Activated CD8-positive, alpha-beta memory T cell treated with anti-CD3 and anti-CD28 coated beads for 1 hour (primary cell): ENCODE measurements at regions not wholly inside any gene's neighbourhood (a gene's known extent, or its start where the extent isn't known, plus 50 kb on each side); places are given as distances from the start of the nearest gene placed in this dataset.
"Not testable (repeated sequence)": the region's sequence is repeated elsewhere in the genome, so short reads cannot be mapped to it uniquely, and the experiment has no call there.

Experiments
- DNase-seq, 2 donors: peaks; one replicate each; pipeline ENCODE4 v3.0.0-alpha.2; 2020; ENCODE audit warnings: low read depth in 1 of 2; ENCODE audit errors: extremely low read depth in 1 of 2

DNA sequence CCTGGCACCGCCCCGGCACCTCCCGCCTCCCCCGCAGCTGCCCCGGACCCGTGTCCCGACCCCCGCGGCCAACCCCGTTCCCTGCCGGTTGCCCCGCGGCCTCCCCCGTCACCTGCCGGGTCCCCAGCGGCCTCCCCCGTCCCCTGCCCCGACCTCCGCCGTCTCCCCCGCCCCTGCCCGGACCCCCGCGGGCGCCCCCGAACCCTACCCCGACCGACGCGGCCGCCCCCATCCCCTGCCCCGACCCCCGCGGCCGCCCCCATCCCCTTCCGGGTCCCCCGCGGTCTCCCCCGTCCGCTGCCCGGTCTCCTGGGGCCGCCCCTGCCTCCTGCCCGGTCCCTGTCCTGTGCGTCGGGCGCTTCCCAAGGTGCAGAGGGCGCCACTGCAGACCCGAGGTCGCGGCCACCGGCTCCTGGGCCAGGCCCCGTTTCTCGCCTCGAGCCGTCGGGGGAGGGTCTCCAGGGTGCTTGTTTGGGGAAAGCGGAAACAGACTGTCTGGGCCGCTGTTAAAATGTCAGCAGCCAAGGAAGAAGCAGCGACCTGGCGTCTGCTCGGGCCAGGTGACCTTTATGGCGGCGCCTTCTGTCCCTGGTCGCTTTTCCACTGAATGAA, 51.6 kb upstream of the APOD start:
- DNase-seq = not testable (repeated sequence)

DNA sequence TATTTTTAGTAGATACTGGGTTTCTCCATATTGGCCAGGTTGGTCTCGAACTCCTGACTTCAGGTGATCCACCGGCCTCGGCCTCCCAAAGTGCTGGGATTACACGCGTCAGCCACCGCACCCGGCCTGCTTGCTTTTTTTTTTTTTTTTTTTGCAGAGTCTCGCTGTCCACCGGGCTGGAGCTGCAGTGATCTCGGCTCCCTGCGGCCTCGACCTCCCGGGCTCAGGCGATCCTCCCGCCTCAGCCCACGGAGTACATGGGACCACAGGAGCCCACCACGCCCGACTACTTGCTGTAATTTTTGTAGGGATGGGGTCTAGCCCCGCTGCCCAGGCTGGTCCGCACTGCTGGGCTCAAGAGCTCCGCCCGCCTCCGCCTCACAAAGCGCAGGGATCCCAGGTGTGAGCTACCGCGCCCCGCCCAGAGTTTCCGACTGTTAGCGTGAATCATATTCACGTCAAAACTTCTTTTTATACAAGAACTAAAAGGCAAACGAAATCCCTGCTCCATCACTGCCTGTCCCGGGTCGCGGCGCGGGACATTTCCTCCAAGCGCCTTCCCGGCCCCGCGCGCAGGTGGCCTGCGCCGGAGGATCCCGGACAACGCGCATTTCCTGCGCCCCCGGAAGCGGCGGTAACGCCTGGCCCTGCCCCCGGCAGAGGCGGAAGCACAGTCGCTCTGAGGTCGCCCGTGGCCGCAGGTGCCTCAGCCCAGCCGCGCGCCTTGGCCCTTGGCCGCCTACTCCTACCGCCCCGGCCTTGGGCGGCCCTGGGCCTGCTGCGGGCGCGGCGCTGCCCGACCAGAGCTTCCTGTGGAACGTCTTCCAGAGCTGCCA, 50.9 kb upstream of the APOD start:
- peak; percentile 14 to 33 for DNase-seq
